GM12891 (cell line): ENCODE measurements at regions not wholly inside any gene's neighbourhood (a gene's known extent, or its start where the extent isn't known, plus 50 kb on each side); places are given as distances from the start of the nearest gene placed in this dataset.

Experiments
- POLR2A ChIP-seq: IDR thresholded peaks from 2 replicates; pipeline ENCODE4 v1.6.1; 2011; ENCODE audit warnings: low read depth, low read length, control low read depth
- POLR2AphosphoS5 ChIP-seq: IDR thresholded peaks from 2 replicates; pipeline ENCODE4 v1.6.1; 2011; ENCODE audit warnings: low read depth, low read length, control low read depth

DNA sequence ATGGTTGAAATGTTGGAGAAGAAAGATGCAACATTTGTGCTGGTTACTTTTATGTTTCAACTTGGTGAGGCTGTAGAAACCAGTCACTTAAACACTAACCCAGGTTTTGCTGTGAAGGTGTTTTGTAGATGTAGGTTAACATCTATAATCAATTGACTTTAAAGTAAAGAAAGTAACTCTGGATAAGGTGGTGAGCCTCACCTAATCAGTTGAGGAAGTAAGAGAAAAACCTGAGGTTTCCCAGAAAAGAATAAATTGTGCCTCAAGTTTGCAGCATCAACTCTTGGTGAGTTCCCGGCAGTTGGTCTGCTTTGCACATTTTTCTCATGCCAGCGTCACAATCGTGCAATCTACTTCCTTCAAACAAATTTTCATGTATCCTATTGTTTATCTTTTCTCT lies 673.4 kb downstream of the QKI start:
- TF ChIP-seq POLR2A (no peak), POLR2AphosphoS5 (no peak)
